Panc1 (cell line): ENCODE measurements at regions not wholly inside any gene's neighbourhood (a gene's known extent, or its start where the extent isn't known, plus 50 kb on each side); places are given as distances from the start of the nearest gene placed in this dataset.
"Not testable (repeated sequence)": the region's sequence is repeated elsewhere in the genome, so short reads cannot be mapped to it uniquely, and the experiment has no call there.

Experiments
- ATAC-seq: fragments of 200-7000 bp; cut with Tn5 transposase; 2 replicates; pipeline ENCODE4 v1.9.1; 2020; ENCODE audit warnings: mild to moderate bottlenecking, moderate library complexity
- BruUV-seq: library from RNA; stranded (reverse); fragments of 400-500 nt; replicated peaks from 2 replicates; lab custom pipeline; 2021; lab: Mats Ljungman, UMichigan
- CTCF ChIA-PET: fragments of 300-600 bp; sonication (Branson Sonifier 250); formaldehyde crosslinking; loops from one replicate; lab custom pipeline; 2022; ENCODE audit warnings: antibody characterized with exemption; lab: Charles Lee
- POLR2A ChIA-PET: fragments of 300-600 bp; sonication (Branson Sonifier 250); formaldehyde crosslinking; loops from one replicate; lab custom pipeline; 2022; ENCODE audit warnings: antibody characterized with exemption; lab: Charles Lee
- DNase-seq: peaks from one replicate; pipeline ENCODE4 v3.0.0-alpha.2; 2010; ENCODE audit warnings: low read depth, low spot score
- H3K27ac ChIP-seq: 2 replicates; pipeline ENCODE4 v1.5.1; 2011; ENCODE audit warnings: mild to moderate bottlenecking, low read length, inconsistent platforms
- H3K27me3 ChIP-seq: fragments of 200-500 bp; sonication (Bioruptor generic); 2 replicates; pipeline ENCODE4 v1.6.0; 2014; ENCODE audit warnings: low read length, inconsistent platforms; ENCODE audit not compliant: control insufficient read depth, insufficient read depth
- H3K36me3 ChIP-seq: fragments of 200-500 bp; sonication (Bioruptor generic); 2 replicates; pipeline ENCODE4 v1.5.1; 2014; ENCODE audit warnings: inconsistent platforms, mild to moderate bottlenecking, low read length, moderate library complexity; ENCODE audit not compliant: control insufficient read depth, insufficient read depth
- H3K4me1 ChIP-seq: 2 replicates; pipeline ENCODE4 v1.5.1; 2011; ENCODE audit warnings: inconsistent platforms, mild to moderate bottlenecking, low read length, moderate library complexity; ENCODE audit not compliant: control insufficient read depth, insufficient read depth
- H3K4me3 ChIP-seq, 2 experiments: 2 replicates each; pipeline ENCODE4 v1.5.1; 2011 to 2012; ENCODE audit warnings: low read depth in 2 of 2, low read length in 2 of 2, mild to moderate bottlenecking in 2 of 2, inconsistent platforms in 1 of 2, moderate library complexity in 1 of 2
- H3K9me3 ChIP-seq: fragments of 200-500 bp; sonication (Bioruptor generic); 2 replicates; pipeline ENCODE4 v1.5.1; 2014; ENCODE audit warnings: low read depth, mild to moderate bottlenecking, inconsistent platforms, low read length, moderate library complexity; ENCODE audit not compliant: control insufficient read depth, insufficient read depth
- POLR2AphosphoS5 ChIP-seq: IDR thresholded peaks from 2 replicates; pipeline ENCODE4 v1.6.1; 2012; ENCODE audit warnings: mild to moderate bottlenecking, low read depth, low read length, moderate library complexity
- SIN3A ChIP-seq: IDR thresholded peaks from 2 replicates; pipeline ENCODE4 v1.6.1; 2012; ENCODE audit warnings: low read depth, mild to moderate bottlenecking, low read length, moderate library complexity, borderline replicate concordance; ENCODE audit not compliant: insufficient read depth
- TCF7L2 ChIP-seq: IDR thresholded peaks from 2 replicates; pipeline ENCODE4 v1.6.1; 2011; ENCODE audit warnings: mild to moderate bottlenecking, low read depth, low read length, inconsistent platforms
- in situ Hi-C: cut with HindIII; loops from 2 replicates; pipeline ENCODE4 v1.10.0; 2016; ENCODE audit warnings: low sequenced_read_pairs, low pct_unique_long_range_greater_than_20kb
- intact Hi-C: fragments of 100-400 bp; cut with micrococcal nuclease; formaldehyde crosslinking; loops from one replicate; pipeline ENCODE4 v1.10.0; 2022; ENCODE audit not compliant: unreplicated experiment
- TF ChIP-seq, protein P1 (sequence below), 2 experiments: IDR thresholded peaks; 2 replicates each; pipeline ENCODE4 v1.6.1; 2011 to 2012; ENCODE audit warnings: low read depth in 2 of 2, control low read depth in 1 of 2, low read length in 1 of 2, mild to moderate bottlenecking in 1 of 2, moderate library complexity in 1 of 2; ENCODE audit not compliant: insufficient read depth in 1 of 2
- TF ChIP-seq, protein P2 (sequence below): fragments of 450-650 bp; IDR thresholded peaks from 2 replicates; pipeline ENCODE4 v1.5.1; 2017; ENCODE audit warnings: mild to moderate bottlenecking

GRCh38 chr1:189805735-189806134 is 671.9 kb downstream of the BRINP3 start:
- BruUV-seq, result no TSS peak
- in situ Hi-C loops (no loop called here), intact Hi-C loops (no loop called here)
- no peak for TF ChIP-seq SIN3A
- TF ChIP-seq, protein P1, sequence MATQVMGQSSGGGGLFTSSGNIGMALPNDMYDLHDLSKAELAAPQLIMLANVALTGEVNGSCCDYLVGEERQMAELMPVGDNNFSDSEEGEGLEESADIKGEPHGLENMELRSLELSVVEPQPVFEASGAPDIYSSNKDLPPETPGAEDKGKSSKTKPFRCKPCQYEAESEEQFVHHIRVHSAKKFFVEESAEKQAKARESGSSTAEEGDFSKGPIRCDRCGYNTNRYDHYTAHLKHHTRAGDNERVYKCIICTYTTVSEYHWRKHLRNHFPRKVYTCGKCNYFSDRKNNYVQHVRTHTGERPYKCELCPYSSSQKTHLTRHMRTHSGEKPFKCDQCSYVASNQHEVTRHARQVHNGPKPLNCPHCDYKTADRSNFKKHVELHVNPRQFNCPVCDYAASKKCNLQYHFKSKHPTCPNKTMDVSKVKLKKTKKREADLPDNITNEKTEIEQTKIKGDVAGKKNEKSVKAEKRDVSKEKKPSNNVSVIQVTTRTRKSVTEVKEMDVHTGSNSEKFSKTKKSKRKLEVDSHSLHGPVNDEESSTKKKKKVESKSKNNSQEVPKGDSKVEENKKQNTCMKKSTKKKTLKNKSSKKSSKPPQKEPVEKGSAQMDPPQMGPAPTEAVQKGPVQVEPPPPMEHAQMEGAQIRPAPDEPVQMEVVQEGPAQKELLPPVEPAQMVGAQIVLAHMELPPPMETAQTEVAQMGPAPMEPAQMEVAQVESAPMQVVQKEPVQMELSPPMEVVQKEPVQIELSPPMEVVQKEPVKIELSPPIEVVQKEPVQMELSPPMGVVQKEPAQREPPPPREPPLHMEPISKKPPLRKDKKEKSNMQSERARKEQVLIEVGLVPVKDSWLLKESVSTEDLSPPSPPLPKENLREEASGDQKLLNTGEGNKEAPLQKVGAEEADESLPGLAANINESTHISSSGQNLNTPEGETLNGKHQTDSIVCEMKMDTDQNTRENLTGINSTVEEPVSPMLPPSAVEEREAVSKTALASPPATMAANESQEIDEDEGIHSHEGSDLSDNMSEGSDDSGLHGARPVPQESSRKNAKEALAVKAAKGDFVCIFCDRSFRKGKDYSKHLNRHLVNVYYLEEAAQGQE (IDR thresholded peaks at IDR 0.05; ENCODE audit: insufficient read depth in 1 of 2, low read depth in 2 of 2, low read length in 1 of 2), result no peak
- no peak for TF ChIP-seq POLR2AphosphoS5
- TF ChIP-seq, protein P2, sequence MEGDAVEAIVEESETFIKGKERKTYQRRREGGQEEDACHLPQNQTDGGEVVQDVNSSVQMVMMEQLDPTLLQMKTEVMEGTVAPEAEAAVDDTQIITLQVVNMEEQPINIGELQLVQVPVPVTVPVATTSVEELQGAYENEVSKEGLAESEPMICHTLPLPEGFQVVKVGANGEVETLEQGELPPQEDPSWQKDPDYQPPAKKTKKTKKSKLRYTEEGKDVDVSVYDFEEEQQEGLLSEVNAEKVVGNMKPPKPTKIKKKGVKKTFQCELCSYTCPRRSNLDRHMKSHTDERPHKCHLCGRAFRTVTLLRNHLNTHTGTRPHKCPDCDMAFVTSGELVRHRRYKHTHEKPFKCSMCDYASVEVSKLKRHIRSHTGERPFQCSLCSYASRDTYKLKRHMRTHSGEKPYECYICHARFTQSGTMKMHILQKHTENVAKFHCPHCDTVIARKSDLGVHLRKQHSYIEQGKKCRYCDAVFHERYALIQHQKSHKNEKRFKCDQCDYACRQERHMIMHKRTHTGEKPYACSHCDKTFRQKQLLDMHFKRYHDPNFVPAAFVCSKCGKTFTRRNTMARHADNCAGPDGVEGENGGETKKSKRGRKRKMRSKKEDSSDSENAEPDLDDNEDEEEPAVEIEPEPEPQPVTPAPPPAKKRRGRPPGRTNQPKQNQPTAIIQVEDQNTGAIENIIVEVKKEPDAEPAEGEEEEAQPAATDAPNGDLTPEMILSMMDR, result no peak
- no peak for TF ChIP-seq TCF7L2
- H3K27me3 ChIP-seq, result no peaks in the 10 kb centered on the region
- H3K27ac ChIP-seq, result no peak overlapping the region
- ATAC-seq, result no peak
- H3K9me3 ChIP-seq, result no peaks in the 10 kb centered on the region
- H3K4me1 ChIP-seq, result no peaks in the 10 kb centered on the region
- DNase-seq, result no peak
- ChIA-PET POLR2A (no interaction called here), CTCF (no interaction called here)
- no peaks in the 10 kb centered on the region for H3K36me3 ChIP-seq
- H3K4me3 ChIP-seq, result no peak overlapping the region

DNA sequence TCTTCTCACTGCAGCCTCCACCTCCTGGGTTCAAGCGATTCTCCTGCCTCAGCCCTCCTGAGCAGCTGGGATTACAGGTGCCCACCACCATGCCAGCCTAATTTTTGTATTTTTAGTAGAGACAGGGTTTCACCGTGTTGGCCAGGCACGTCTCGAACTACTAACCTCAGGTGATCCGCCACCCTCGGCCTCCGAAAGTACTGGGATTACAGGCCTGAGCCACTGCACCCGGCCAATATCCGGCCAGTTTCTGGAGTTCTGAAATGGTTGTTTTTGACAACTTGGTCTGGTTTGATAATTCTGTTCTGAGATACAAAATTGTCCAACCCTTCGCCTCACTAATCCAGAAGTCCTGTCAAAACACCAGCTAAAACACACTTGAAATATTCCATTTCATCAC is 667.0 kb downstream of the BRINP3 start:
- H3K4me1 ChIP-seq, ATAC-seq, CTCF ChIA-PET, DNase-seq, H3K27ac ChIP-seq, BruUV-seq, H3K36me3 ChIP-seq, intact Hi-C loops, H3K4me3 ChIP-seq, H3K9me3 ChIP-seq, POLR2A ChIA-PET, in situ Hi-C loops, H3K27me3 ChIP-seq: not testable (repeated sequence)

- TF ChIP-seq POLR2AphosphoS5 (no peak), SIN3A (no peak), TCF7L2 (no peak)
- TF ChIP-seq, protein P1 (IDR thresholded peaks at IDR 0.05; ENCODE audit: insufficient read depth in 1 of 2, low read depth in 2 of 2, low read length in 1 of 2), result no peak
- TF ChIP-seq, protein P2, result no peak
- no peak for ATAC-seq
- ChIA-PET POLR2A (no interaction called here), CTCF (no interaction called here)
- no peaks in the 10 kb centered on the region for H3K4me1 ChIP-seq
- H3K36me3 ChIP-seq, result no peaks in the 10 kb centered on the region
- in situ Hi-C loops, result no loop called here
- no peaks in the 10 kb centered on the region for H3K27me3 ChIP-seq
- no TSS peak for BruUV-seq
- no peaks in the 10 kb centered on the region for H3K9me3 ChIP-seq
- no peak for DNase-seq
- no peak overlapping the region for H3K27ac ChIP-seq
- no peak overlapping the region for H3K4me3 ChIP-seq
- intact Hi-C loops, result no loop called here
Observed at GRCh38 chr1:189811960-189812359, 665.7 kb downstream of the BRINP3 start.
